ENCODE measurements at regions not wholly inside any gene's neighbourhood (a gene's known extent, or its start where the extent isn't known, plus 50 kb on each side); places are given as distances from the start of the nearest gene placed in this dataset.

DNA sequence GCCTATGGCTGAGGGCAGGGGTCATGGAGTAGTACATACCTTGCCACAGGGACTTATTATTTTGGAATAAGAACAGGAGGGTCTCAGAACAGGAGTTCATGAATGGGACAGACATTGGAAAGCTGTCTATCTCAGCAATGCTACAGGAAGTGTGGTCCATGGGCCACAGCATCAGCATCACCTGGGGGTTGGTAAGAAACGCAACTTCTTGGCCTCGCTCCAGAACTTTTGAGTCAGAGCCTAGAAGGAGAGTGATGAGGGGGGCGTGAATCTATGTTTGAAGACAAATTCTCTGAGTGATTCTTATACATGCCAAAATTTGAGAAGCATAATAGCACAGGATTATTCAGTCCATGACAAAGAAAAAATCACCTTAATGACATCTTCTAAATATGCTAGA lies 156.6 kb downstream of the RPAP3 start:
- 100% methylated on average over 1 of the region's 3 CpGs for WGBS (ENCODE audit: insufficient coverage)

GRCh38 chr12:47548401-47548800 lies 157.4 kb downstream of the RPAP3 start:
- no peaks in the 10 kb centered on the region for H3K79me2 ChIP-seq (ENCODE audit: insufficient read depth, low read length)
- peaks cover 6% of the 10 kb centered on the region for H3K4me1 Mint-ChIP-seq
- no peak for DNase-seq
- no peak for TF ChIP-seq CTCF (IDR thresholded peaks at IDR 0.05)
- no peak overlapping the region for H3K9ac ChIP-seq (ENCODE audit: insufficient read depth, low read length, poor library complexity, severe bottlenecking)
- no peak overlapping the region for H3K4me3 ChIP-seq (replicated peaks in 1 of 3; ENCODE audit: low read depth in 2 of 3, low read length in 3 of 3)
- no peak overlapping the region for H3K27ac ChIP-seq (ENCODE audit: low read depth in 1 of 2, low read length in 2 of 2)
- intact Hi-C loops (cut with micrococcal nuclease) = no loop called here
- no peak overlapping the region for H2AFZ ChIP-seq (ENCODE audit: insufficient read depth, low read depth, low read length, poor library complexity, severe bottlenecking)
- H3K4me3 Mint-ChIP-seq = no peak overlapping the region
- H3K4me2 ChIP-seq (replicated peaks; ENCODE audit: extremely low read depth, low read length, poor library complexity, severe bottlenecking) = no peak overlapping the region
- peaks cover 5 to 8% (median 6%) of the 10 kb centered on the region in 7 donors for H3K9me3 Mint-ChIP-seq
- no peaks in the 10 kb centered on the region for H3K4me1 ChIP-seq (ENCODE audit: control insufficient read depth in 1 of 2, insufficient read depth in 2 of 2, low read length in 2 of 2)
- H3K27me3 Mint-ChIP-seq (ENCODE audit: low read depth in 3 of 3) = peaks cover 0 to 6% (median 6%) of the 10 kb centered on the region in 3 donors
- peaks cover 6 to 9% of the 10 kb centered on the region in 2 donors for H3K9me3 ChIP-seq (replicated peaks in 1 of 2; ENCODE audit: control insufficient read depth in 1 of 2, insufficient read depth in 1 of 2, low read length in 2 of 2)
- H3K36me3 ChIP-seq (replicated peaks in 1 of 2; ENCODE audit: control insufficient read depth in 1 of 2, insufficient read depth in 2 of 2, low read length in 2 of 2) = no peaks in the 10 kb centered on the region
- H3K27ac Mint-ChIP-seq = no peak overlapping the region
- H4K20me1 ChIP-seq (ENCODE audit: insufficient read depth, low read length) = no peaks in the 10 kb centered on the region
- H3K36me3 Mint-ChIP-seq = no peaks in the 10 kb centered on the region
- no peaks in the 10 kb centered on the region for H3K27me3 ChIP-seq (ENCODE audit: control insufficient read depth in 2 of 2, insufficient read depth in 2 of 2, low read length in 2 of 2)

More for the DNA sequence above, 156.6 kb downstream of the RPAP3 start:
- Histone ChIP-seq H3K79me2 (ENCODE audit: insufficient read depth, low read length) (no peaks in the 10 kb centered on the region), H3K4me3 (replicated peaks in 1 of 3; ENCODE audit: low read depth in 2 of 3, low read length in 3 of 3) (no peak overlapping the region), H3K27ac (ENCODE audit: low read depth in 1 of 2, low read length in 2 of 2) (no peak overlapping the region), H3K9ac (ENCODE audit: insufficient read depth, low read length, poor library complexity, severe bottlenecking) (no peak overlapping the region), H2AFZ (ENCODE audit: insufficient read depth, low read depth, low read length, poor library complexity, severe bottlenecking) (no peak overlapping the region), H4K20me1 (ENCODE audit: insufficient read depth, low read length) (no peaks in the 10 kb centered on the region), H3K9me3 (replicated peaks in 1 of 2; ENCODE audit: control insufficient read depth in 1 of 2, insufficient read depth in 1 of 2, low read length in 2 of 2) (peaks cover 10 to 11% of the 10 kb centered on the region in 2 donors), H3K4me1 (ENCODE audit: control insufficient read depth in 1 of 2, insufficient read depth in 2 of 2, low read length in 2 of 2) (no peaks in the 10 kb centered on the region), H3K4me2 (replicated peaks; ENCODE audit: extremely low read depth, low read length, poor library complexity, severe bottlenecking) (no peak overlapping the region), H3K36me3 (replicated peaks in 1 of 2; ENCODE audit: control insufficient read depth in 1 of 2, insufficient read depth in 2 of 2, low read length in 2 of 2) (no peaks in the 10 kb centered on the region), H3K27me3 (ENCODE audit: control insufficient read depth in 2 of 2, insufficient read depth in 2 of 2, low read length in 2 of 2) (no peaks in the 10 kb centered on the region)
- intact Hi-C loops (cut with micrococcal nuclease) = no loop called here
- H3K27ac Mint-ChIP-seq = no peak overlapping the region
- peaks cover 0 to 7% (median 2%) of the 10 kb centered on the region in 3 donors for H3K27me3 Mint-ChIP-seq (ENCODE audit: low read depth in 3 of 3)
- no peaks in the 10 kb centered on the region for H3K36me3 Mint-ChIP-seq
- H3K4me1 Mint-ChIP-seq = peaks cover 6% of the 10 kb centered on the region
- no peak for DNase-seq
- H3K4me3 Mint-ChIP-seq = no peak overlapping the region
- peaks cover 7 to 14% (median 9%) of the 10 kb centered on the region in 7 donors for H3K9me3 Mint-ChIP-seq
- no peak for TF ChIP-seq CTCF (IDR thresholded peaks at IDR 0.05)

All from CD14-positive monocyte (primary cell).